Ectodermal cell (in vitro differentiated cells): ENCODE measurements at regions not wholly inside any gene's neighbourhood (a gene's known extent, or its start where the extent isn't known, plus 50 kb on each side); places are given as distances from the start of the nearest gene placed in this dataset.

Source experiments
- H3K27ac ChIP-seq: 2 replicates; pipeline ENCODE4 v1.7.0; 2013; ENCODE audit warnings: mild to moderate bottlenecking, low read depth, low read length; ENCODE audit not compliant: insufficient read depth, poor library complexity, severe bottlenecking
- H3K27me3 ChIP-seq: 2 replicates; pipeline ENCODE4 v1.7.0; 2013; ENCODE audit warnings: mild to moderate bottlenecking, low read length; ENCODE audit not compliant: insufficient read depth, control insufficient read depth, poor library complexity, severe bottlenecking
- H3K36me3 ChIP-seq: one replicate; pipeline ENCODE4 v1.7.0; 2013; ENCODE audit warnings: low read length; ENCODE audit not compliant: control insufficient read depth, insufficient read depth
- H3K4me1 ChIP-seq: one replicate; pipeline ENCODE4 v1.7.0; 2013; ENCODE audit warnings: low read length; ENCODE audit not compliant: control insufficient read depth, insufficient read depth
- H3K4me3 ChIP-seq: 2 replicates; pipeline ENCODE4 v1.7.0; 2013; ENCODE audit warnings: low read depth, low read length, control low read depth; ENCODE audit not compliant: insufficient read depth
- H3K9me3 ChIP-seq: 2 replicates; pipeline ENCODE4 v1.7.0; 2013; ENCODE audit warnings: mild to moderate bottlenecking, low read length, moderate library complexity; ENCODE audit not compliant: control insufficient read depth
- WGBS, 2 experiments: methylation state at CpG; one replicate each; pipeline ENCODE4 v1.1.7; 2013; ENCODE audit warnings: missing lambda C conversion rate in 2 of 2; 5-methylcytosine and 5-hydroxymethylcytosine counted together

GRCh38 chr12:24374452-24374851 lies 425.0 kb upstream of the SOX5 start:
- Histone ChIP-seq H3K4me3 (no peak overlapping the region), H3K36me3 (no peaks in the 10 kb centered on the region), H3K27ac (no peak overlapping the region), H3K9me3 (no peaks in the 10 kb centered on the region), H3K4me1 (peaks cover 20% of the 10 kb centered on the region), H3K27me3 (no peaks in the 10 kb centered on the region)

GRCh38 chr12:24373004-24373403 lies 423.5 kb upstream of the SOX5 start:
- Histone ChIP-seq H3K4me3 (no peak overlapping the region), H3K9me3 (no peaks in the 10 kb centered on the region), H3K4me1 (peaks cover 6% of the 10 kb centered on the region), H3K27me3 (no peaks in the 10 kb centered on the region), H3K36me3 (no peaks in the 10 kb centered on the region), H3K27ac (no peak overlapping the region)
- WGBS, 2 experiments = 95 to 98% methylated on average over 3 of the region's 3 CpGs

GRCh38 chr12:24366514-24366913 lies 417.0 kb upstream of the SOX5 start:
- Histone ChIP-seq H3K9me3 (no peaks in the 10 kb centered on the region), H3K4me3 (no peak overlapping the region), H3K27ac (no peak overlapping the region), H3K4me1 (peaks cover 5% of the 10 kb centered on the region), H3K27me3 (no peaks in the 10 kb centered on the region), H3K36me3 (no peaks in the 10 kb centered on the region)
- WGBS, 2 experiments = 86% methylated on average over 1 of the region's 1 CpG; no CpG with 5 or more reads in 1 of the 2 experiments

GRCh38 chr12:24364921-24365320 lies 415.5 kb upstream of the SOX5 start:
- peaks cover 19% of the 10 kb centered on the region for H3K4me1 ChIP-seq
- 63 to 100% methylated on average over 1 to 2 of the region's 2 CpGs for WGBS, 2 experiments

GRCh38 chr12:24363177-24363754 lies 413.8 kb upstream of the SOX5 start:
- WGBS, 2 experiments = 93 to 94% methylated on average over 2 to 3 of the region's 3 CpGs
- H3K4me3 ChIP-seq = no peak overlapping the region
- H3K27me3 ChIP-seq = no peaks in the 10 kb centered on the region
- no peaks in the 10 kb centered on the region for H3K9me3 ChIP-seq
- H3K27ac ChIP-seq = no peak overlapping the region
- no peaks in the 10 kb centered on the region for H3K36me3 ChIP-seq
- peaks cover 27% of the 10 kb centered on the region for H3K4me1 ChIP-seq

More at GRCh38 chr12:24364921-24365320, 415.5 kb upstream of the SOX5 start:
- H3K27ac ChIP-seq = no peak overlapping the region
- no peak overlapping the region for H3K4me3 ChIP-seq
- H3K9me3 ChIP-seq = no peaks in the 10 kb centered on the region
- H3K27me3 ChIP-seq = no peaks in the 10 kb centered on the region
- H3K36me3 ChIP-seq = no peaks in the 10 kb centered on the region

GRCh38 chr12:24361877-24362580 lies 412.6 kb upstream of the SOX5 start:
- H3K27ac ChIP-seq = no peak overlapping the region
- H3K4me3 ChIP-seq = no peak overlapping the region
- H3K4me1 ChIP-seq = peaks cover 27% of the 10 kb centered on the region
- 93 to 94% methylated on average over 6 of the region's 6 CpGs for WGBS, 2 experiments
- H3K36me3 ChIP-seq = no peaks in the 10 kb centered on the region
- no peaks in the 10 kb centered on the region for H3K9me3 ChIP-seq
- H3K27me3 ChIP-seq = no peaks in the 10 kb centered on the region

GRCh38 chr12:24360907-24361306 lies 411.4 kb upstream of the SOX5 start:
- Histone ChIP-seq H3K9me3 (no peaks in the 10 kb centered on the region), H3K27ac (no peak overlapping the region), H3K27me3 (no peaks in the 10 kb centered on the region), H3K4me3 (no peak overlapping the region), H3K4me1 (peaks cover 34% of the 10 kb centered on the region), H3K36me3 (no peaks in the 10 kb centered on the region)
- 83 to 84% methylated on average over 5 of the region's 5 CpGs for WGBS, 2 experiments

- Histone ChIP-seq H3K9me3 (no peaks in the 10 kb centered on the region), H3K4me3 (no peak overlapping the region), H3K36me3 (no peaks in the 10 kb centered on the region), H3K4me1 (peaks cover 36% of the 10 kb centered on the region), H3K27ac (no peak overlapping the region), H3K27me3 (no peaks in the 10 kb centered on the region)
- WGBS, 2 experiments = 92 to 94% methylated on average over 4 of the region's 4 CpGs
Measured at GRCh38 chr12:24360461-24360860, 411.0 kb upstream of the SOX5 start.

GRCh38 chr12:24360057-24360456 lies 410.6 kb upstream of the SOX5 start:
- Histone ChIP-seq H3K9me3 (no peaks in the 10 kb centered on the region), H3K27ac (no peak overlapping the region), H3K4me1 (peaks cover 36% of the 10 kb centered on the region), H3K36me3 (no peaks in the 10 kb centered on the region), H3K4me3 (no peak overlapping the region), H3K27me3 (no peaks in the 10 kb centered on the region)
- WGBS, 2 experiments = 73 to 100% methylated on average over 1 of the region's 1 CpG

- no peaks in the 10 kb centered on the region for H3K36me3 ChIP-seq
- H3K9me3 ChIP-seq = no peaks in the 10 kb centered on the region
- peaks cover 32% of the 10 kb centered on the region for H3K4me1 ChIP-seq
- H3K27me3 ChIP-seq = no peaks in the 10 kb centered on the region
- H3K27ac ChIP-seq = no peak overlapping the region
- no CpG with 5 or more reads among the region's 1 CpG for WGBS, 2 experiments
- H3K4me3 ChIP-seq = no peak overlapping the region
Measured at GRCh38 chr12:24359418-24359817, 409.9 kb upstream of the SOX5 start.
